CD8-positive, alpha-beta memory T cell (primary cell): ENCODE measurements at regions not wholly inside any gene's neighbourhood (a gene's known extent, or its start where the extent isn't known, plus 50 kb on each side); places are given as distances from the start of the nearest gene placed in this dataset.

Experiments used
- CTCF ChIA-PET: fragments of 350-600 bp; sonication (Branson Sonifier 250); formaldehyde crosslinking; loops from one replicate; lab custom pipeline; 2021; ENCODE audit warnings: antibody characterized with exemption; lab: Charles Lee
- POLR2A ChIA-PET: fragments of 350-600 bp; sonication (Branson Sonifier 250); formaldehyde crosslinking; loops from one replicate; lab custom pipeline; 2021; ENCODE audit warnings: antibody characterized with exemption; lab: Charles Lee
- DNase-seq, 5 donors: peaks; one replicate each; pipeline versions ENCODE4 v3.0.0 to v3.0.0-alpha.2; 2020 to 2022; ENCODE audit warnings: mixed read lengths in 1 of 5
- H3K27ac ChIP-seq: one replicate; pipeline ENCODE4 v1.7.0; 2013; ENCODE audit warnings: low read depth, mild to moderate bottlenecking, low read length, moderate library complexity
- H3K27me3 ChIP-seq: 2 replicates; pipeline ENCODE4 v1.7.0; 2013; ENCODE audit warnings: low read length, mild to moderate bottlenecking; ENCODE audit not compliant: insufficient read depth, poor library complexity, severe bottlenecking
- H3K36me3 ChIP-seq: 2 replicates; pipeline ENCODE4 v1.7.0; 2013; ENCODE audit warnings: mild to moderate bottlenecking, low read length, moderate library complexity; ENCODE audit not compliant: insufficient read depth
- H3K4me1 ChIP-seq: 2 replicates; pipeline ENCODE4 v1.7.0; 2013; ENCODE audit warnings: mild to moderate bottlenecking, low read length, moderate library complexity; ENCODE audit not compliant: insufficient read depth
- H3K4me3 ChIP-seq: 2 replicates; pipeline ENCODE4 v1.7.0; 2013; ENCODE audit warnings: mild to moderate bottlenecking, low read length
- H3K9me3 ChIP-seq: 2 replicates; pipeline ENCODE4 v1.7.0; 2013; ENCODE audit warnings: mild to moderate bottlenecking, low read length
- H3K27ac Mint-ChIP-seq, 8 donors: one replicate each; pipeline ENCODE4 v1.8.0; 2020 to 2021; ENCODE audit warnings: mixed read lengths in 8 of 8, mild to moderate bottlenecking in 6 of 8, inconsistent platforms in 3 of 8, moderate library complexity in 3 of 8
- H3K27me3 Mint-ChIP-seq, 2 donors: one replicate each; pipeline ENCODE4 v1.8.0; 2020 to 2021; ENCODE audit warnings: mixed read lengths in 2 of 2, mild to moderate bottlenecking in 1 of 2, moderate library complexity in 1 of 2
- H3K36me3 Mint-ChIP-seq, 3 donors: one replicate each; pipeline ENCODE4 v1.8.0; 2020 to 2021; ENCODE audit warnings: mixed read lengths in 3 of 3, inconsistent platforms in 1 of 3, mild to moderate bottlenecking in 1 of 3
- H3K4me1 Mint-ChIP-seq, 3 donors: one replicate each; pipeline ENCODE4 v1.8.0; 2020 to 2021; ENCODE audit warnings: mixed read lengths in 3 of 3, inconsistent platforms in 1 of 3, mild to moderate bottlenecking in 1 of 3
- H3K4me3 Mint-ChIP-seq, 7 donors: one replicate each; pipeline ENCODE4 v1.8.0; 2020 to 2021; ENCODE audit warnings: mixed read lengths in 7 of 7, mild to moderate bottlenecking in 6 of 7, moderate library complexity in 4 of 7, inconsistent platforms in 2 of 7
- H3K9me3 Mint-ChIP-seq, 5 donors: one replicate each; pipeline ENCODE4 v1.8.0; 2020 to 2022; ENCODE audit warnings: mixed read lengths in 5 of 5, mild to moderate bottlenecking in 3 of 5, moderate library complexity in 2 of 5, inconsistent platforms in 1 of 5

DNA sequence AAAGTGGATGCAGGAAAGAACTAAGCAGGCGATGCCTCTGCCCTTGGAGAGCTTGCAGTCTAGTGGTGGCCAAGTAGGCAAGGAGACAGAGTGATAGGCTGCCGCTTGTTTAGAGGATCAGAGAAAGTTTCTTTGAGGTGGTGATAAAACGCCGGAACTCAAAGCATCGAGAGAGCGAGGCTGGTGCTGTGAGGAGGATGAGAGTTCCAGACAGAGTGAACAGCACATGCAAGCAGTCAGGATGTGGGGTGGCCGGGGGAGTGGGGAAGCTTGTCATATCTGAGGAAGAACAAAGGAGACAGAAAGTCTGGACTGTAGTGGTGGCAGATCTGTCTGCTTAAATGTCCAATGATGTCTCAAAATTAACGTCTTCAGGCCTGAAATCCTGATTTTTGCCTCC is 319.7 kb downstream of the SNAPC1 start:
- Mint-ChIP-seq H3K4me1 (peaks cover 19 to 25% (median 22%) of the 10 kb centered on the region in 3 donors), H3K27me3 (peaks cover 1 to 10% of the 10 kb centered on the region in 2 donors), H3K4me3 (no peak overlapping the region), H3K9me3 (peaks cover 0 to 8% (median 3%) of the 10 kb centered on the region in 5 donors), H3K36me3 (peaks cover 0 to 1% (median 0%) of the 10 kb centered on the region in 3 donors), H3K27ac (peak overlapping the region in 1 of 8 donors; percentile 11)
- peaks cover 19% of the 10 kb centered on the region for H3K4me1 ChIP-seq
- H3K9me3 ChIP-seq: no peaks in the 10 kb centered on the region
- no peaks in the 10 kb centered on the region for H3K27me3 ChIP-seq
- H3K36me3 ChIP-seq: no peaks in the 10 kb centered on the region
- CTCF ChIA-PET: no interaction called here
- POLR2A ChIA-PET: no interaction called here
- H3K27ac ChIP-seq: no peak overlapping the region
- H3K4me3 ChIP-seq: no peak overlapping the region
- no peak for DNase-seq

DNA sequence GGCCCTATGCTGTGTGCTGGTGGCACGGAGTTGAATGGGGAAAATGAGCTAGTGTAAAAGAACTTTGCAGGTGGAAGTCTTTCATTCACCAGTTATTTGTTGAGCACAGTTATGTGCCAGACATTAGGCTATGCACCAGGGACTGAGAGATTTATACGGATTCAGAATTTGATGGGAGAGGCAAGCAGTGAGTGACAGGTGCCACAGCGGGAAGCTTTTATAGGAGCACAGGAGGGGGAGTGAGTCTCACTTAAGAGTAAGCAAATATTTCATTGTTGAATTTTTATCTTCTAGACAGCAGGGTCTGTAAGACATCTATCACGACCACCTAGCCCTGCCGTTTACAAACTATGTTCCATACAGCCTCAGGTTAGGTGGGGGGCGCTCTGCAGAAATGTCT is 320.6 kb downstream of the SNAPC1 start:
- H3K27ac ChIP-seq: no peak overlapping the region
- no peak overlapping the region for H3K27ac Mint-ChIP-seq
- H3K36me3 Mint-ChIP-seq: peaks cover 0 to 1% (median 0%) of the 10 kb centered on the region in 3 donors
- H3K4me1 ChIP-seq: peaks cover 10% of the 10 kb centered on the region
- ChIA-PET CTCF (no interaction called here), POLR2A (no interaction called here)
- DNase-seq: no peak
- no peaks in the 10 kb centered on the region for H3K27me3 ChIP-seq
- no peaks in the 10 kb centered on the region for H3K36me3 ChIP-seq
- H3K4me3 ChIP-seq: no peak overlapping the region
- H3K4me1 Mint-ChIP-seq: peaks cover 11 to 17% (median 14%) of the 10 kb centered on the region in 3 donors
- peaks cover 1 to 12% of the 10 kb centered on the region in 2 donors for H3K27me3 Mint-ChIP-seq
- no peak overlapping the region for H3K4me3 Mint-ChIP-seq
- H3K9me3 Mint-ChIP-seq: peaks cover 0 to 8% (median 3%) of the 10 kb centered on the region in 5 donors
- no peaks in the 10 kb centered on the region for H3K9me3 ChIP-seq

DNA sequence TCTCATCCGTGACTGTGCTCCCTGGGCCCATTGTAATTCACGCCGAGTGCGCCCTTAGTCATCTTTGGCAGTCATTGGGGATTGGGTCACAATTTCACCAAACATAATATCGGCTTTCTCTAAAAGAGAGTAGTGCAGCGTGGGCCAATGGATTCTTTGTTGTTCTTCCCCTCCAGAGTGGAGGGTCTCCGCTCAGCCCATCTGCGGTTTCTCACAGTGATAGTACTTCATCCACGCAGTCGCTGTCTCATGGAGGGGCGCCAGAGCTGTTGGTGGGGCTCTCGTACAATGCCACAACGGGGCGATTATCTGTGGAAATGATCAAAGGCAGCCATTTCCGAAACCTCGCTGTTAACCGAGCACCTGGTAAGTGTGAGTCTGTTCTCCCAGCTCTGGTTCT is 321.8 kb downstream of the SNAPC1 start:
- no peak overlapping the region for H3K4me3 ChIP-seq
- Mint-ChIP-seq H3K27me3 (peaks cover 1 to 12% of the 10 kb centered on the region in 2 donors), H3K4me1 (peaks cover 0 to 4% (median 4%) of the 10 kb centered on the region in 3 donors), H3K27ac (no peak overlapping the region), H3K9me3 (peaks cover 0 to 8% (median 3%) of the 10 kb centered on the region in 5 donors), H3K36me3 (peaks cover 0 to 1% (median 0%) of the 10 kb centered on the region in 3 donors), H3K4me3 (no peak overlapping the region)
- H3K36me3 ChIP-seq: no peaks in the 10 kb centered on the region
- no peaks in the 10 kb centered on the region for H3K9me3 ChIP-seq
- no peak overlapping the region for H3K27ac ChIP-seq
- DNase-seq: no peak
- no peaks in the 10 kb centered on the region for H3K4me1 ChIP-seq
- POLR2A ChIA-PET: no interaction called here
- no peaks in the 10 kb centered on the region for H3K27me3 ChIP-seq
- CTCF ChIA-PET: no interaction called here

- DNase-seq: no peak
- Histone ChIP-seq H3K9me3 (no peaks in the 10 kb centered on the region), H3K27me3 (no peaks in the 10 kb centered on the region), H3K4me1 (no peaks in the 10 kb centered on the region), H3K36me3 (no peaks in the 10 kb centered on the region), H3K27ac (no peak overlapping the region), H3K4me3 (no peak overlapping the region)
- POLR2A ChIA-PET: no interaction called here
- Mint-ChIP-seq H3K27ac (no peak overlapping the region), H3K9me3 (peaks cover 0 to 11% (median 3%) of the 10 kb centered on the region in 5 donors), H3K4me3 (no peak overlapping the region), H3K27me3 (peaks cover 2 to 15% of the 10 kb centered on the region in 2 donors), H3K4me1 (no peaks in the 10 kb centered on the region), H3K36me3 (peaks cover 0 to 7% (median 5%) of the 10 kb centered on the region in 3 donors)
- CTCF ChIA-PET: no interaction called here
Observed at GRCh38 chr14:62087191-62087590, 325.0 kb downstream of the SNAPC1 start.

DNA sequence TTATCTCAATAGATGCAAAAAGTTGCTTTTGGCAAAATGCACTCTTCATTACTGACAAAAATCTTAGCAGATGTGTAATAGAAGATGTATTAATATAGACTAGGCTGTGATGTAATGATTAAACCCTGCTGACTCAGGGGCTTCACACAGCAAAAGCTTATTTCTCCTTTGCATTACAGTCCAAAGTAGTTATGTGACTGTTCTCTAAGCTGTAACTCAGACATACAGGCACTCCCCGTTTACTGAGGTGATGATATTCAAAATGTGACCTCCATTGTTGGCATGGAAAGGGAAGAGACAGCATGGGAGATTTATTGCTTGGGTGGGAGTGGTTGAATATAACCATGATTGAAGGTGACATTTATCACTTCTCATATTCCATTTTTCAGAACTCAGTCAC is 331.5 kb downstream of the SNAPC1 start:
- H3K36me3 Mint-ChIP-seq: peaks cover 0 to 7% (median 3%) of the 10 kb centered on the region in 3 donors
- Histone ChIP-seq H3K9me3 (no peaks in the 10 kb centered on the region), H3K27me3 (no peaks in the 10 kb centered on the region), H3K27ac (no peak overlapping the region), H3K36me3 (no peaks in the 10 kb centered on the region), H3K4me3 (no peak overlapping the region), H3K4me1 (peaks cover 4% of the 10 kb centered on the region)
- no peak overlapping the region for H3K27ac Mint-ChIP-seq
- no peak overlapping the region for H3K4me3 Mint-ChIP-seq
- H3K27me3 Mint-ChIP-seq: peaks cover 1 to 3% of the 10 kb centered on the region in 2 donors
- DNase-seq: no peak
- POLR2A ChIA-PET: no interaction called here
- peaks cover 0 to 8% (median 0%) of the 10 kb centered on the region in 5 donors for H3K9me3 Mint-ChIP-seq
- CTCF ChIA-PET: interaction anchor here (0.5 to 1.4 kb wide), 2 partner anchors 17 to 812 kb away, joined by 3 read pairs; no protein-coding TSS in a partner anchor
- peaks cover 14 to 15% (median 15%) of the 10 kb centered on the region in 3 donors for H3K4me1 Mint-ChIP-seq

- Histone ChIP-seq H3K27ac (no peak overlapping the region), H3K36me3 (no peaks in the 10 kb centered on the region), H3K4me1 (peaks cover 11% of the 10 kb centered on the region), H3K4me3 (no peak overlapping the region), H3K9me3 (no peaks in the 10 kb centered on the region), H3K27me3 (no peaks in the 10 kb centered on the region)
- ChIA-PET CTCF (no interaction called here), POLR2A (no interaction called here)
- Mint-ChIP-seq H3K4me1 (peaks cover 24 to 28% (median 24%) of the 10 kb centered on the region in 3 donors), H3K36me3 (no peaks in the 10 kb centered on the region), H3K9me3 (no peaks in the 10 kb centered on the region), H3K27me3 (no peaks in the 10 kb centered on the region), H3K27ac (peak overlapping the region in 2 of 8 donors; percentile 5 to 25), H3K4me3 (no peak overlapping the region)
- no peak for DNase-seq
Observed at GRCh38 chr14:62097072-62097471, 334.9 kb downstream of the SNAPC1 start.

GRCh38 chr14:62097824-62098223 is 335.6 kb downstream of the SNAPC1 start:
- H3K27ac Mint-ChIP-seq: peak overlapping the region in 7 of 8 donors; percentile 14 to 79 (median 48)
- no peak for DNase-seq
- peaks cover 24 to 28% (median 24%) of the 10 kb centered on the region in 3 donors for H3K4me1 Mint-ChIP-seq
- H3K27me3 ChIP-seq: no peaks in the 10 kb centered on the region
- peak overlapping the region in 6 of 7 donors; percentile 13 to 88 (median 42) for H3K4me3 Mint-ChIP-seq
- no peaks in the 10 kb centered on the region for H3K27me3 Mint-ChIP-seq
- no peaks in the 10 kb centered on the region for H3K9me3 Mint-ChIP-seq
- ChIA-PET CTCF (no interaction called here), POLR2A (no interaction called here)
- H3K36me3 ChIP-seq: no peaks in the 10 kb centered on the region
- no peaks in the 10 kb centered on the region for H3K9me3 ChIP-seq
- peaks cover 11% of the 10 kb centered on the region for H3K4me1 ChIP-seq
- H3K27ac ChIP-seq: no peak overlapping the region
- H3K36me3 Mint-ChIP-seq: no peaks in the 10 kb centered on the region
- H3K4me3 ChIP-seq: no peak overlapping the region

- H3K27ac Mint-ChIP-seq: peak overlapping the region in 7 of 8 donors; percentile 14 to 79 (median 30)
- no peaks in the 10 kb centered on the region for H3K9me3 Mint-ChIP-seq
- H3K4me1 ChIP-seq: peaks cover 11% of the 10 kb centered on the region
- no peaks in the 10 kb centered on the region for H3K36me3 Mint-ChIP-seq
- ChIA-PET POLR2A (no interaction called here), CTCF (no interaction called here)
- H3K4me3 Mint-ChIP-seq: peak overlapping the region in 6 of 7 donors; percentile 17 to 88 (median 42)
- no peaks in the 10 kb centered on the region for H3K36me3 ChIP-seq
- H3K27ac ChIP-seq: no peak overlapping the region
- no peak overlapping the region for H3K4me3 ChIP-seq
- no peaks in the 10 kb centered on the region for H3K9me3 ChIP-seq
- no peaks in the 10 kb centered on the region for H3K27me3 ChIP-seq
- H3K4me1 Mint-ChIP-seq: peaks cover 24 to 28% (median 24%) of the 10 kb centered on the region in 3 donors
- no peak for DNase-seq
- no peaks in the 10 kb centered on the region for H3K27me3 Mint-ChIP-seq
Observed at GRCh38 chr14:62098357-62098756, 336.1 kb downstream of the SNAPC1 start.
